SK-N-SH treated with all-trans-retinoic acid at 6 μM for 48 hours (cell line): ENCODE measurements at regions not wholly inside any gene's neighbourhood (a gene's known extent, or its start where the extent isn't known, plus 50 kb on each side); places are given as distances from the start of the nearest gene placed in this dataset.

Experiments
- ATAC-seq: fragments of 200-7000 bp; cut with Tn5 transposase; 3 replicates; pipeline ENCODE4 v1.9.1; 2020; ENCODE audit warnings: mild to moderate bottlenecking, moderate library complexity
- ARNTL ChIP-seq: fragments of 450-650 bp; formaldehyde crosslinking; IDR thresholded peaks from 2 replicates; pipeline ENCODE4 v1.5.0; 2020; ENCODE audit warnings: low read depth, mild to moderate bottlenecking, moderate library complexity, borderline replicate concordance
- BACH2 ChIP-seq: fragments of 250-450 bp; sonication (Bioruptor Pico); IDR thresholded peaks from 2 replicates; pipeline ENCODE4 v1.9.0; 2021; ENCODE audit warnings: mild to moderate bottlenecking, borderline replicate concordance
- CSDC2 ChIP-seq: fragments of 250-450 bp; sonication (Bioruptor Pico); IDR thresholded peaks from 2 replicates; pipeline ENCODE4 v1.5.0; 2020; ENCODE audit warnings: mild to moderate bottlenecking, moderate library complexity
- ESRRG ChIP-seq: fragments of 250-450 bp; sonication (Bioruptor Pico); IDR thresholded peaks from 2 replicates; pipeline ENCODE4 v1.6.1; 2021; ENCODE audit warnings: mild to moderate bottlenecking
- ISL1 ChIP-seq: fragments of 250-450 bp; sonication (Bioruptor Pico); IDR thresholded peaks from 2 replicates; pipeline ENCODE4 v2.1.2; 2022; ENCODE audit warnings: mild to moderate bottlenecking, moderate library complexity
- OSR1 ChIP-seq: fragments of 250-450 bp; sonication (Bioruptor Pico); IDR thresholded peaks from 2 replicates; pipeline ENCODE4 v1.8.0; 2022; ENCODE audit warnings: moderate library complexity, mild to moderate bottlenecking, inconsistent platforms
- PATZ1 ChIP-seq: fragments of 250-450 bp; sonication (Bioruptor Pico); IDR thresholded peaks from 2 replicates; pipeline ENCODE4 v1.8.0; 2020; ENCODE audit warnings: mild to moderate bottlenecking, moderate library complexity, borderline replicate concordance
- SNAI2 ChIP-seq: fragments of 250-450 bp; sonication (Bioruptor Pico); IDR thresholded peaks from 2 replicates; pipeline ENCODE4 v1.5.0; 2020; ENCODE audit warnings: mild to moderate bottlenecking, moderate library complexity
- TOX ChIP-seq: fragments of 250-450 bp; sonication (Bioruptor Pico); IDR thresholded peaks from 2 replicates; pipeline ENCODE4 v1.8.0; 2021; ENCODE audit warnings: mild to moderate bottlenecking, moderate library complexity, borderline replicate concordance
- ZC3H10 ChIP-seq: fragments of 250-450 bp; sonication (Bioruptor Pico); IDR thresholded peaks from 2 replicates; pipeline ENCODE4 v1.5.1; 2021; ENCODE audit warnings: mild to moderate bottlenecking, moderate library complexity
- ZFP3 ChIP-seq: fragments of 250-450 bp; sonication (Bioruptor Pico); IDR thresholded peaks from 2 replicates; pipeline ENCODE4 v1.5.0; 2020; ENCODE audit warnings: mild to moderate bottlenecking, moderate library complexity
- ZFP30 ChIP-seq: fragments of 450-650 bp; formaldehyde crosslinking; IDR thresholded peaks from 2 replicates; pipeline ENCODE4 v1.5.0; 2022; ENCODE audit warnings: mild to moderate bottlenecking, moderate library complexity
- ZNF565 ChIP-seq: fragments of 450-650 bp; formaldehyde crosslinking; conservative IDR thresholded peaks from 2 replicates; pipeline ENCODE4 v1.5.0; 2020; ENCODE audit warnings: low read depth, mild to moderate bottlenecking, moderate library complexity
- ZNF70 ChIP-seq: fragments of 450-650 bp; formaldehyde crosslinking; IDR thresholded peaks from 2 replicates; pipeline ENCODE4 v1.5.0; 2020; ENCODE audit warnings: mild to moderate bottlenecking, moderate library complexity
- TF ChIP-seq, protein P1 (sequence below): fragments of 250-450 bp; sonication (Bioruptor Pico); IDR thresholded peaks from 2 replicates; pipeline ENCODE4 v1.5.0; 2020; ENCODE audit warnings: mild to moderate bottlenecking, moderate library complexity
- TF ChIP-seq, protein P2 (sequence below): fragments of 250-450 bp; sonication (Bioruptor Pico); IDR thresholded peaks from 2 replicates; pipeline ENCODE4 v1.5.1; 2020; ENCODE audit warnings: low read depth, mild to moderate bottlenecking, moderate library complexity
- TF ChIP-seq, protein P3 (sequence below): fragments of 250-450 bp; sonication (Bioruptor Pico); IDR thresholded peaks from 2 replicates; pipeline ENCODE4 v1.8.0; 2021; ENCODE audit warnings: low read depth, mild to moderate bottlenecking, moderate library complexity, borderline replicate concordance
- TF ChIP-seq, protein P4 (sequence below): fragments of 250-450 bp; sonication (Bioruptor Pico); IDR thresholded peaks from 2 replicates; pipeline ENCODE4 v1.5.1; 2021; ENCODE audit warnings: mild to moderate bottlenecking, moderate library complexity

- TF ChIP-seq, protein P1, sequence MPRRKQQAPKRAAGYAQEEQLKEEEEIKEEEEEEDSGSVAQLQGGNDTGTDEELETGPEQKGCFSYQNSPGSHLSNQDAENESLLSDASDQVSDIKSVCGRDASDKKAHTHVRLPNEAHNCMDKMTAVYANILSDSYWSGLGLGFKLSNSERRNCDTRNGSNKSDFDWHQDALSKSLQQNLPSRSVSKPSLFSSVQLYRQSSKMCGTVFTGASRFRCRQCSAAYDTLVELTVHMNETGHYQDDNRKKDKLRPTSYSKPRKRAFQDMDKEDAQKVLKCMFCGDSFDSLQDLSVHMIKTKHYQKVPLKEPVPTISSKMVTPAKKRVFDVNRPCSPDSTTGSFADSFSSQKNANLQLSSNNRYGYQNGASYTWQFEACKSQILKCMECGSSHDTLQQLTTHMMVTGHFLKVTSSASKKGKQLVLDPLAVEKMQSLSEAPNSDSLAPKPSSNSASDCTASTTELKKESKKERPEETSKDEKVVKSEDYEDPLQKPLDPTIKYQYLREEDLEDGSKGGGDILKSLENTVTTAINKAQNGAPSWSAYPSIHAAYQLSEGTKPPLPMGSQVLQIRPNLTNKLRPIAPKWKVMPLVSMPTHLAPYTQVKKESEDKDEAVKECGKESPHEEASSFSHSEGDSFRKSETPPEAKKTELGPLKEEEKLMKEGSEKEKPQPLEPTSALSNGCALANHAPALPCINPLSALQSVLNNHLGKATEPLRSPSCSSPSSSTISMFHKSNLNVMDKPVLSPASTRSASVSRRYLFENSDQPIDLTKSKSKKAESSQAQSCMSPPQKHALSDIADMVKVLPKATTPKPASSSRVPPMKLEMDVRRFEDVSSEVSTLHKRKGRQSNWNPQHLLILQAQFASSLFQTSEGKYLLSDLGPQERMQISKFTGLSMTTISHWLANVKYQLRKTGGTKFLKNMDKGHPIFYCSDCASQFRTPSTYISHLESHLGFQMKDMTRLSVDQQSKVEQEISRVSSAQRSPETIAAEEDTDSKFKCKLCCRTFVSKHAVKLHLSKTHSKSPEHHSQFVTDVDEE (CRISPR knock-in tag) = no peak
- no peak for TF ChIP-seq ZNF565
- no peak for TF ChIP-seq ZFP3
Measured at GRCh38 chr15:25947323-25948314, 84.5 kb upstream of the ATP10A start (continued).

DNA sequence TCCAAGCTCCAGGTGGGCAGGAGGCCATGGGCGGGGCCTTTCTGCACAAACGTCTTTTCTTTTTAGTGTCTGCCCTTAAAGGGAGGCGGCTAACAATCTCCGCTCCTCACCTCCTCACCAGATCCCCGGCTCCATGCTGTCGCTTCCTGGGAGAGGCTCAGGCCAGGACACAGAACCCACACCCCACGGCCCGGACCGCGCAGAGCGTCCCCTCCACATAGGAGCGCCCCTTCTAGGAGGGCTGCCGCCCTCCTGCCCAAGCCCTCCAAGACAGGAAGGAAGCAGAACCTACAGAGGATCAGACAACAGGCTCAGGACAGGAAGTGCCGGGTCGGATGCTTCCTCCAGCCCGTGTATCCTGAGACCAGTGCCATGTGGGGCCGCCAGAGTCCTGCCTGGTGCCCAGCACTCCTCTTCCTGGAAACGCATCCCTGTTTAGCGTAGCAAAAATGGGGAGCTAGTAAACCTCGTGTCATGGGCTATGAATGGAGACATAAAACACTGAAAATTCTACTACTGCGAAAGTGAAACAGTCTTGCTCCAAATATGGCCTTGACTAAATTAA, 83.2 kb upstream of the ATP10A start:
- ATAC-seq = no peak

More for the DNA sequence above, 83.2 kb upstream of the ATP10A start:
- no peak for TF ChIP-seq SNAI2 (CRISPR knock-in tag)
- TF ChIP-seq TOX = no peak
- no peak for TF ChIP-seq ZNF70 (CRISPR knock-in tag)
- TF ChIP-seq ZFP30 (CRISPR knock-in tag) = no peak
- no peak for TF ChIP-seq CSDC2 (CRISPR knock-in tag)
- no peak for TF ChIP-seq OSR1 (CRISPR knock-in tag)
- TF ChIP-seq PATZ1 (CRISPR knock-in tag) = no peak
- TF ChIP-seq, protein P2, sequence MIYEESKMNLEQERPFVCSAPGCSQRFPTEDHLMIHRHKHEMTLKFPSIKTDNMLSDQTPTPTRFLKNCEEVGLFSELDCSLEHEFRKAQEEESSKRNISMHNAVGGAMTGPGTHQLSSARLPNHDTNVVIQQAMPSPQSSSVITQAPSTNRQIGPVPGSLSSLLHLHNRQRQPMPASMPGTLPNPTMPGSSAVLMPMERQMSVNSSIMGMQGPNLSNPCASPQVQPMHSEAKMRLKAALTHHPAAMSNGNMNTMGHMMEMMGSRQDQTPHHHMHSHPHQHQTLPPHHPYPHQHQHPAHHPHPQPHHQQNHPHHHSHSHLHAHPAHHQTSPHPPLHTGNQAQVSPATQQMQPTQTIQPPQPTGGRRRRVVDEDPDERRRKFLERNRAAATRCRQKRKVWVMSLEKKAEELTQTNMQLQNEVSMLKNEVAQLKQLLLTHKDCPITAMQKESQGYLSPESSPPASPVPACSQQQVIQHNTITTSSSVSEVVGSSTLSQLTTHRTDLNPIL = no peak
- no peak for TF ChIP-seq ESRRG
- no peak for TF ChIP-seq ISL1 (CRISPR knock-in tag)
- TF ChIP-seq BACH2 (CRISPR knock-in tag) = no peak
- no peak for TF ChIP-seq ZFP3
- TF ChIP-seq ZC3H10 (CRISPR knock-in tag) = no peak
- TF ChIP-seq, protein P3, sequence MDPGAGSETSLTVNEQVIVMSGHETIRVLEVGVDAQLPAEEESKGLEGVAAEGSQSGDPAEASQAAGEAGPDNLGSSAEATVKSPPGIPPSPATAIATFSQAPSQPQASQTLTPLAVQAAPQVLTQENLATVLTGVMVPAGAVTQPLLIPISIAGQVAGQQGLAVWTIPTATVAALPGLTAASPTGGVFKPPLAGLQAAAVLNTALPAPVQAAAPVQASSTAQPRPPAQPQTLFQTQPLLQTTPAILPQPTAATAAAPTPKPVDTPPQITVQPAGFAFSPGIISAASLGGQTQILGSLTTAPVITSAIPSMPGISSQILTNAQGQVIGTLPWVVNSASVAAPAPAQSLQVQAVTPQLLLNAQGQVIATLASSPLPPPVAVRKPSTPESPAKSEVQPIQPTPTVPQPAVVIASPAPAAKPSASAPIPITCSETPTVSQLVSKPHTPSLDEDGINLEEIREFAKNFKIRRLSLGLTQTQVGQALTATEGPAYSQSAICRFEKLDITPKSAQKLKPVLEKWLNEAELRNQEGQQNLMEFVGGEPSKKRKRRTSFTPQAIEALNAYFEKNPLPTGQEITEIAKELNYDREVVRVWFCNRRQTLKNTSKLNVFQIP (CRISPR knock-in tag) = no peak
- TF ChIP-seq, protein P1 (CRISPR knock-in tag) = no peak
- no peak for TF ChIP-seq ARNTL (CRISPR knock-in tag)
- TF ChIP-seq, protein P4, sequence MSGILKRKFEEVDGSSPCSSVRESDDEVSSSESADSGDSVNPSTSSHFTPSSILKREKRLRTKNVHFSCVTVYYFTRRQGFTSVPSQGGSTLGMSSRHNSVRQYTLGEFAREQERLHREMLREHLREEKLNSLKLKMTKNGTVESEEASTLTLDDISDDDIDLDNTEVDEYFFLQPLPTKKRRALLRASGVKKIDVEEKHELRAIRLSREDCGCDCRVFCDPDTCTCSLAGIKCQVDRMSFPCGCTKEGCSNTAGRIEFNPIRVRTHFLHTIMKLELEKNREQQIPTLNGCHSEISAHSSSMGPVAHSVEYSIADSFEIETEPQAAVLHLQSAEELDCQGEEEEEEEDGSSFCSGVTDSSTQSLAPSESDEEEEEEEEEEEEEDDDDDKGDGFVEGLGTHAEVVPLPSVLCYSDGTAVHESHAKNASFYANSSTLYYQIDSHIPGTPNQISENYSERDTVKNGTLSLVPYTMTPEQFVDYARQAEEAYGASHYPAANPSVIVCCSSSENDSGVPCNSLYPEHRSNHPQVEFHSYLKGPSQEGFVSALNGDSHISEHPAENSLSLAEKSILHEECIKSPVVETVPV = no peak
